ENCODE measurements at regions not wholly inside any gene's neighbourhood (a gene's known extent, or its start where the extent isn't known, plus 50 kb on each side); places are given as distances from the start of the nearest gene placed in this dataset.

DNA sequence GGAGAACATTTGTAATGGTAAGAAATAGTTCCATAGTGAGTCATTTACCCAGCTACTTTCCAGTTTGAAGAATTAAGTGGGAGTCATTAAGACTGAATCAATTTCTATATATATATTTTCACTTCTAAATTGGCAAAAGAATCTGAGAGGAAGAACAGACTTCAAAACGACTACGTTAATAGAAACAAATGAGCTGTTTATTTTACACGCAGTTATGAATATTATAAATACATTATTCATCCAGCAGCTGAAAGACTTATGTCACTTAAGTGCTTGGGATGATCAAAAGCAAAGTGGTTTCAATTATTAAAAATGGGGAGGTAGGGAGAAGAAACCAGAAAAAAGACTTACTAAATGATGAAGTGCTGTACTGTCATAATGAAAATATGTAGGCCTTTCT is 260.5 kb upstream of the DDX53 start:
- no peak overlapping the region for H3K4ac ChIP-seq (ENCODE audit: low read depth, low read length)
- DNase-seq, result no peak
- H2BK120ac ChIP-seq (ENCODE audit: low read depth, low read length, poor library complexity, severe bottlenecking), result no peak overlapping the region

More for the DNA sequence above, 260.5 kb upstream of the DDX53 start:
- Histone ChIP-seq H3K23ac (ENCODE audit: insufficient read length, low read depth, low read length) (no peak overlapping the region), H4K5ac (ENCODE audit: insufficient read length, low read depth, low read length) (no peak overlapping the region), H3T11ph (ENCODE audit: low read length) (no peak overlapping the region), H3K79me2 (ENCODE audit: insufficient read depth, low read length) (no peaks in the 10 kb centered on the region), H3K9ac (ENCODE audit: extremely low read depth, insufficient read length, low read length) (no peak overlapping the region), H2AK5ac (ENCODE audit: insufficient read length, low read length) (no peak overlapping the region), H3K27me3 (ENCODE audit: insufficient read depth, low read length) (no peaks in the 10 kb centered on the region), H3K4me1 (ENCODE audit: insufficient read depth, low read length) (no peaks in the 10 kb centered on the region), H2AFZ (ENCODE audit: low read length) (no peak overlapping the region), H2BK12ac (ENCODE audit: insufficient read length, low read depth, low read length) (no peak overlapping the region), H4K91ac (ENCODE audit: insufficient read length, low read depth, low read length) (no peak overlapping the region), H3K56ac (ENCODE audit: insufficient read length, low read depth, low read length) (no peak overlapping the region), H4K20me1 (ENCODE audit: control insufficient read depth, insufficient read depth, insufficient read length) (no peaks in the 10 kb centered on the region), H3K79me1 (ENCODE audit: insufficient read depth, low read depth, low read length, poor library complexity, severe bottlenecking) (no peaks in the 10 kb centered on the region), H3K14ac (ENCODE audit: insufficient read depth, low read length) (no peak overlapping the region), H2BK15ac (ENCODE audit: low read depth, low read length) (no peak overlapping the region), H2BK20ac (ENCODE audit: low read depth, low read length, poor library complexity, severe bottlenecking) (no peak overlapping the region), H3K18ac (ENCODE audit: insufficient read length, low read depth, low read length) (no peak overlapping the region), H2BK5ac (ENCODE audit: insufficient read length, low read length) (no peak overlapping the region), H3K9me3 (ENCODE audit: control insufficient read depth, low read depth, low read length) (no peaks in the 10 kb centered on the region), H3K4me2 (ENCODE audit: insufficient read depth, insufficient read length, low read length) (no peak overlapping the region), H3K27ac (ENCODE audit: insufficient read length, low read depth, low read length) (no peak overlapping the region), H4K8ac (replicated peaks; ENCODE audit: insufficient read length, low read depth, low read length) (no peak overlapping the region), H3K23me2 (ENCODE audit: insufficient read length, low read depth, low read length, poor library complexity, severe bottlenecking) (no peaks in the 10 kb centered on the region)
- TF ChIP-seq, protein P1, sequence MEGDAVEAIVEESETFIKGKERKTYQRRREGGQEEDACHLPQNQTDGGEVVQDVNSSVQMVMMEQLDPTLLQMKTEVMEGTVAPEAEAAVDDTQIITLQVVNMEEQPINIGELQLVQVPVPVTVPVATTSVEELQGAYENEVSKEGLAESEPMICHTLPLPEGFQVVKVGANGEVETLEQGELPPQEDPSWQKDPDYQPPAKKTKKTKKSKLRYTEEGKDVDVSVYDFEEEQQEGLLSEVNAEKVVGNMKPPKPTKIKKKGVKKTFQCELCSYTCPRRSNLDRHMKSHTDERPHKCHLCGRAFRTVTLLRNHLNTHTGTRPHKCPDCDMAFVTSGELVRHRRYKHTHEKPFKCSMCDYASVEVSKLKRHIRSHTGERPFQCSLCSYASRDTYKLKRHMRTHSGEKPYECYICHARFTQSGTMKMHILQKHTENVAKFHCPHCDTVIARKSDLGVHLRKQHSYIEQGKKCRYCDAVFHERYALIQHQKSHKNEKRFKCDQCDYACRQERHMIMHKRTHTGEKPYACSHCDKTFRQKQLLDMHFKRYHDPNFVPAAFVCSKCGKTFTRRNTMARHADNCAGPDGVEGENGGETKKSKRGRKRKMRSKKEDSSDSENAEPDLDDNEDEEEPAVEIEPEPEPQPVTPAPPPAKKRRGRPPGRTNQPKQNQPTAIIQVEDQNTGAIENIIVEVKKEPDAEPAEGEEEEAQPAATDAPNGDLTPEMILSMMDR (conservative IDR thresholded peaks at IDR 0.05), result no peak
- Mint-ChIP-seq H3K36me3 (ENCODE audit: insufficient read depth in 1 of 3, low read depth in 3 of 3) (no peaks in the 10 kb centered on the region), H3K4me3 (no peak overlapping the region), H3K27me3 (ENCODE audit: low read depth) (no peaks in the 10 kb centered on the region), H3K4me1 (no peaks in the 10 kb centered on the region), H3K27ac (no peak overlapping the region), H3K9me3 (peaks cover 3 to 11% of the 10 kb centered on the region in 2 experiments; a peak in 4 of 5 replicates)
- no CpG with 5 or more reads among the region's 3 CpGs for WGBS (ENCODE audit: extremely low coverage, insufficient read length, low lambda C conversion rate)
